ENCODE measurements at regions not wholly inside any gene's neighbourhood (a gene's known extent, or its start where the extent isn't known, plus 50 kb on each side); places are given as distances from the start of the nearest gene placed in this dataset.
A peak's percentile ranks its signal among the peaks of the same experiment; 100 is the strongest.
"Not testable (repeated sequence)": the region's sequence is repeated elsewhere in the genome, so short reads cannot be mapped to it uniquely, and the experiment has no call there.

DNA sequence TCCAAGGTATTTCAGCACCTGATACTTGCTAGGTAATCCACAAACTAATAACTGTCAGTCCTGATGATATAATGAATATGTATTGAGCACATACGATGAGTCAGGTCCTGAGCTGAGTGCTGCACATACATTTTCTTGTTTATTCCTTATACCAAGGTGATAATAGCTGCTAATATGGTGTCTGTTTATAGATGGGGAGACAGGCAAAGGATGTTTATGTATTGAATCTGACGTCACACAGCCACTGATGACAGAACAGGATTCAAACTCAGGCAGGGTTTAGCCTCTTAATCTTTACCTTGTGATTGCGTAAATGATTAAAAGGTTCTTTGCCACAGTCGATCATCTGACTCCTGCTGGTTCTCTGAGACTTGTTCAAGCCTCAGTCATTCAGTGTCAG, 609.9 kb upstream of the CPEB2 start:
- peaks cover 0 to 7% (median 5%) of the 10 kb centered on the region in 3 donors for H3K27me3 Mint-ChIP-seq

DNA sequence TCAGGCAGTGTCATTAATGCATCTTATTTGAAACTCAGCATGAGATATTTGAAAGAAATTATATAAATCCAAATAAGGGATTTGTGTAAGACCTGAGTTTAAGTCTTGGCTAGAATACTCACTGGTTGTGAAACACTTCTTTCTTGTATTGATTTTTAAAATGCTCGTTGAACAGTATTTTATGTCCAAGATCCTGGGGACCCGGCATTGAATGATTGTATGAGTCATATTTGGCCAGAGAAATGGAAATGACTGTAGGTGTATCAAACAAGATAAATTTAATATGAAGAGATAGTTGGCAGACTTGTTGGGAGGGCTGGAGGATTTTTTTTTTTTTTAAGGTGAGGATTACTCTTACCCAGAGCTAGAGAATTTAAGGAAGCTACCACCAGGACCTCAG, 606.1 kb upstream of the CPEB2 start:
- Mint-ChIP-seq H3K36me3 (no peaks in the 10 kb centered on the region), H3K27ac (no peak overlapping the region), H3K4me3 (no peak overlapping the region), H3K4me1 (no peaks in the 10 kb centered on the region), H3K9me3 (peaks cover 5 to 24% (median 12%) of the 10 kb centered on the region in 7 donors), H3K27me3 (no peaks in the 10 kb centered on the region)
- ATAC-seq (ENCODE audit: low read depth in 2 of 2) = no peak
- no peak for DNase-seq

More for the DNA sequence above, 609.9 kb upstream of the CPEB2 start:
- Mint-ChIP-seq H3K4me1 (no peaks in the 10 kb centered on the region), H3K27ac (no peak overlapping the region), H3K9me3 (peaks cover 0 to 5% (median 0%) of the 10 kb centered on the region in 7 donors), H3K4me3 (no peak overlapping the region), H3K36me3 (no peaks in the 10 kb centered on the region)
- ATAC-seq (ENCODE audit: low read depth in 2 of 2) (no peak), DNase-seq (no peak)

GRCh38 chr4:14399848-14400247, 602.4 kb upstream of the CPEB2 start:
- Mint-ChIP-seq H3K9me3 (peaks cover 16 to 59% (median 22%) of the 10 kb centered on the region in 7 donors), H3K36me3 (peaks cover 0 to 4% of the 10 kb centered on the region in 2 donors), H3K4me3 (no peak overlapping the region), H3K27me3 (no peaks in the 10 kb centered on the region), H3K4me1 (no peaks in the 10 kb centered on the region), H3K27ac (no peak overlapping the region)
- DNase-seq (no peak), ATAC-seq (ENCODE audit: low read depth in 2 of 2) (no peak)

GRCh38 chr4:14400307-14400706, 602.0 kb upstream of the CPEB2 start:
- ATAC-seq (ENCODE audit: low read depth in 2 of 2) = no peak
- peaks cover 16 to 59% (median 22%) of the 10 kb centered on the region in 7 donors for H3K9me3 Mint-ChIP-seq
- no peaks in the 10 kb centered on the region for H3K27me3 Mint-ChIP-seq
- H3K4me1 Mint-ChIP-seq = no peaks in the 10 kb centered on the region
- no peak overlapping the region for H3K4me3 Mint-ChIP-seq
- DNase-seq = no peak
- H3K36me3 Mint-ChIP-seq = peaks cover 0 to 4% of the 10 kb centered on the region in 2 donors
- H3K27ac Mint-ChIP-seq = no peak overlapping the region

DNA sequence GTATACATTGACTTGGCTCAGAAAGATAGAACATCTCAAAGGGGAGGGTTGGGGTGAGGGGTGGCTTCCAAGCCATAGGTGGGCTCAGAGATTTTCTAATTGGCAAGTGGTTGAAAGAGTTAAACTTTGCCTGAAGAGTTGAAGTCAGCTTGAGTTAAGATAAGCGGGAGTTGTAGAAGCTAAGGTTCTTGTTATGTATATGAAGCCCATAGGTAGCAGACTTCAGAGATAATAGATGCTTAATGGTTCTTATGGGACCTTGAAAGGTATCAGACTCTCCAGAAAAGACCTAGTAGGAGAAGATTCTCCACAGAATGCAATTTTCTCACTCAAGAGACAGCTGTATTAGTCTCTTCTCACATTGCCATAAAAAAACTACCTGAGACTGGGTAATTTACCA, 599.1 kb upstream of the CPEB2 start:
- ATAC-seq (ENCODE audit: low read depth in 2 of 2) (no peak), DNase-seq (no peak)

GRCh38 chr4:14404730-14405129, 597.6 kb upstream of the CPEB2 start:
- peaks cover 12 to 49% (median 19%) of the 10 kb centered on the region in 7 donors for H3K9me3 Mint-ChIP-seq
- no peaks in the 10 kb centered on the region for H3K27me3 Mint-ChIP-seq
- no peak for ATAC-seq (ENCODE audit: low read depth in 2 of 2)
- no peak overlapping the region for H3K4me3 Mint-ChIP-seq
- no peak for DNase-seq
- no peak overlapping the region for H3K27ac Mint-ChIP-seq
- peaks cover 0 to 4% of the 10 kb centered on the region in 2 donors for H3K36me3 Mint-ChIP-seq
- H3K4me1 Mint-ChIP-seq = no peaks in the 10 kb centered on the region

More for the DNA sequence above, 599.1 kb upstream of the CPEB2 start:
- Mint-ChIP-seq H3K27me3 (no peaks in the 10 kb centered on the region), H3K9me3 (peaks cover 16 to 59% (median 23%) of the 10 kb centered on the region in 7 donors), H3K36me3 (peaks cover 0 to 4% of the 10 kb centered on the region in 2 donors), H3K27ac (no peak overlapping the region), H3K4me1 (no peaks in the 10 kb centered on the region), H3K4me3 (no peak overlapping the region)

DNA sequence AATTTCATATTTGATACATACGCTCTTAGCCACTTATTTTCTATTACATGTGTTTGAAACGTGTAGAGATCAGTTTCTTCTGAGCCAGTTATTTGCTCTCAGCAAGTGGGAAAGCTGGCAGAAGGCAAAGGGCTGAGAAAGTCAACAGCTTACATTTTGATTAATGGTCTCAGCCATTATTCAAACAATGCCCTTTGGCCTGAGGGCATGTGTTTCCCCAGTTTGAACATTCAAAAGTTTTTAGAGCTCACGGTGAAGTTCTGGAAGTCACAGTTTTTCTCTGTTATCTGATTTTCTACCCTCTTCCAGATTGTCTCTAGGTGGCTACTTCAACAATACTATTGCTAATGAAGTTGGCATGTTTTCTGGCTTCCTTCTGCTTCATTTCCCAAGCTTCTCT, 591.8 kb upstream of the CPEB2 start:
- Mint-ChIP-seq H3K36me3 (no peaks in the 10 kb centered on the region), H3K9me3 (peaks cover 0 to 2% (median 0%) of the 10 kb centered on the region in 7 donors), H3K4me1 (no peaks in the 10 kb centered on the region), H3K4me3 (no peak overlapping the region), H3K27ac (no peak overlapping the region), H3K27me3 (peaks cover 0 to 14% (median 0%) of the 10 kb centered on the region in 3 donors)
- ATAC-seq (ENCODE audit: low read depth in 2 of 2) (no peak), DNase-seq (no peak)

- Mint-ChIP-seq H3K27ac (no peak overlapping the region), H3K27me3 (peaks cover 0 to 14% (median 0%) of the 10 kb centered on the region in 3 donors), H3K36me3 (no peaks in the 10 kb centered on the region), H3K9me3 (peaks cover 0 to 2% (median 0%) of the 10 kb centered on the region in 7 donors), H3K4me3 (no peak overlapping the region), H3K4me1 (no peaks in the 10 kb centered on the region)
- DNase-seq (no peak), ATAC-seq (ENCODE audit: low read depth in 2 of 2) (no peak)
Observed at GRCh38 chr4:14415146-14415545, 587.1 kb upstream of the CPEB2 start.

DNA sequence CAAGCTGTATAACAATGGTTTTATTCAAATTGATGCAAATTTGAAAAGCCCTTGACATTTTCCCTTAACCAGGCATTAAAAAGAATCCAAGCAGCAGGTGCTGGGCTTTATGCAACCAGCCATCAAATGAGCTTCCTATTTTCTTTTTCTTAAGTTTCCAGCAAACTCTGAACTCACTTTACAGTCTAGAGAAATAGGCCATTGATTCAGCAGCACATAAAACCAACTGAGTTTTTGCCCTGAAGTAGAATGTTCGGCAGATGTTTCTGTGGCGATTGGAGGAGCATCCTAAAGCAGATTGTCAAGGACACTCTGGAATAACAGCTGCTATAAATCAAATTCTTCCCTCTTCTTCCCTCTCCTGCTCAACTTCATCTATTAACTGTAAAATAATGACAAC, 582.8 kb upstream of the CPEB2 start:
- no peak for DNase-seq
- no peaks in the 10 kb centered on the region for H3K4me1 Mint-ChIP-seq
- no peaks in the 10 kb centered on the region for H3K36me3 Mint-ChIP-seq
- H3K27ac Mint-ChIP-seq = no peak overlapping the region
- no peak overlapping the region for H3K4me3 Mint-ChIP-seq
- H3K27me3 Mint-ChIP-seq = no peaks in the 10 kb centered on the region
- no peak for ATAC-seq (ENCODE audit: low read depth in 2 of 2)
- peaks cover 3 to 8% (median 6%) of the 10 kb centered on the region in 7 donors for H3K9me3 Mint-ChIP-seq

- H3K27me3 Mint-ChIP-seq; H3K36me3 Mint-ChIP-seq; H3K27ac Mint-ChIP-seq; DNase-seq; ATAC-seq (ENCODE audit: low read depth in 2 of 2); H3K4me3 Mint-ChIP-seq: not testable (repeated sequence)
- Mint-ChIP-seq H3K9me3 (peaks cover 4 to 28% (median 16%) of the 10 kb centered on the region in 7 donors), H3K4me1 (peaks cover 7 to 10% (median 8%) of the 10 kb centered on the region in 3 donors)
Observed at GRCh38 chr4:14426297-14426696, 576.0 kb upstream of the CPEB2 start.

- H3K9me3 Mint-ChIP-seq = peaks cover 3 to 26% (median 15%) of the 10 kb centered on the region in 7 donors
Observed at GRCh38 chr4:14428125-14428524, 574.2 kb upstream of the CPEB2 start.

GRCh38 chr4:14431155-14432134, 570.8 kb upstream of the CPEB2 start:
- ATAC-seq (ENCODE audit: low read depth in 2 of 2) (peak; percentile 56 to 61), DNase-seq (no peak)
- Mint-ChIP-seq H3K36me3 (peaks cover 0 to 4% of the 10 kb centered on the region in 2 donors), H3K4me1 (peaks cover 11 to 22% (median 18%) of the 10 kb centered on the region in 3 donors), H3K27ac (peak overlapping the region in 3 of 6 donors; percentile 7 to 70 (median 16)), H3K27me3 (peaks cover 0 to 8% (median 7%) of the 10 kb centered on the region in 3 donors), H3K4me3 (peak overlapping the region in 2 of 8 donors; percentile 13 to 70), H3K9me3 (peaks cover 0 to 9% (median 6%) of the 10 kb centered on the region in 7 donors)

More at GRCh38 chr4:14428125-14428524, 574.2 kb upstream of the CPEB2 start:
- H3K36me3 Mint-ChIP-seq = peaks cover 0 to 7% of the 10 kb centered on the region in 2 donors
- H3K4me3 Mint-ChIP-seq = no peak overlapping the region
- H3K27ac Mint-ChIP-seq = no peak overlapping the region
- no peak for ATAC-seq (ENCODE audit: low read depth in 2 of 2)
- peaks cover 11 to 22% (median 18%) of the 10 kb centered on the region in 3 donors for H3K4me1 Mint-ChIP-seq
- DNase-seq = no peak
- peaks cover 0 to 8% (median 7%) of the 10 kb centered on the region in 3 donors for H3K27me3 Mint-ChIP-seq

GRCh38 chr4:14434483-14434882, 567.8 kb upstream of the CPEB2 start:
- H3K27me3 Mint-ChIP-seq = no peaks in the 10 kb centered on the region
- DNase-seq (no peak), ATAC-seq (ENCODE audit: low read depth in 2 of 2) (no peak)
- H3K9me3 Mint-ChIP-seq = peaks cover 0 to 2% (median 0%) of the 10 kb centered on the region in 7 donors
- no peak overlapping the region for H3K4me3 Mint-ChIP-seq
- peaks cover 7 to 17% (median 13%) of the 10 kb centered on the region in 3 donors for H3K4me1 Mint-ChIP-seq
- no peak overlapping the region for H3K27ac Mint-ChIP-seq
- H3K36me3 Mint-ChIP-seq = no peaks in the 10 kb centered on the region

- H3K9me3 Mint-ChIP-seq = no peaks in the 10 kb centered on the region
- DNase-seq (no peak), ATAC-seq (ENCODE audit: low read depth in 2 of 2) (no peak)
- H3K36me3 Mint-ChIP-seq = no peaks in the 10 kb centered on the region
- no peak overlapping the region for H3K27ac Mint-ChIP-seq
- peaks cover 4 to 14% (median 12%) of the 10 kb centered on the region in 3 donors for H3K4me1 Mint-ChIP-seq
- no peak overlapping the region for H3K4me3 Mint-ChIP-seq
- H3K27me3 Mint-ChIP-seq = no peaks in the 10 kb centered on the region
Observed at GRCh38 chr4:14434916-14435315, 567.4 kb upstream of the CPEB2 start.

Data from naive B cell (primary cell).